OCI-LY3 (cell line): ENCODE measurements at regions not wholly inside any gene's neighbourhood (a gene's known extent, or its start where the extent isn't known, plus 50 kb on each side); places are given as distances from the start of the nearest gene placed in this dataset.

ENCODE experiments used
- CTCF ChIP-seq: fragments of 200-600, 300-600 bp; sonication (generic); IDR thresholded peaks from 2 replicates; pipeline ENCODE4 v1.5.1; 2014; ENCODE audit warnings: antibody characterized with exemption, low read length, low read depth
- EZH2phosphoT487 ChIP-seq: fragments of 200-600 bp; shearing (Covaris generic); IDR thresholded peaks from 2 replicates; pipeline ENCODE4 v1.6.1; 2018; ENCODE audit warnings: antibody characterized with exemption, mixed run types, low read depth

GRCh38 chr2:16048466-16048865 is 108.1 kb downstream of the MYCN start:
- TF ChIP-seq CTCF (no peak), EZH2phosphoT487 (no peak)
